HS-5 (cell line): ENCODE measurements at regions not wholly inside any gene's neighbourhood (a gene's known extent, or its start where the extent isn't known, plus 50 kb on each side); places are given as distances from the start of the nearest gene placed in this dataset.

Source experiments
- DNase-seq: peaks from one replicate; pipeline ENCODE4 v3.0.0-alpha.2; 2012; ENCODE audit warnings: low read depth

DNA sequence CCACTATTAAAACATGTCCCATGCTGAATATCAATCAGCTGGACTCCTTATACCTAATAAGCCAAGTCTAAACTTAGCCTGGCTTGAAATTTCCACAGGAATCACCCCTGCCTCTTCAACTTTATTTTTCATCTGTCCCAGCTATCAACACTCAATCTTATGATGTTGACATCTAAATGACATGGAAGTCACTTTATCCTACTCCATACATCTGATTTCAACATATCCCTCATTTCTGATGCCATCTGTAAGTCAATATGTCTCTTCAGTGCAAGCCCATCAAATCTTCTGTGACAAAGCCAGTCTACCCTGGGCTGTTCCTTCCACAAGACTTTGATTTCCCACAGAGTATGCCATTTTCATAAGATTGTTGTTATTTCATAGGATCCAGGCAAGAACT is 143.6 kb upstream of the SEMA6D start:
- no peak for DNase-seq

DNA sequence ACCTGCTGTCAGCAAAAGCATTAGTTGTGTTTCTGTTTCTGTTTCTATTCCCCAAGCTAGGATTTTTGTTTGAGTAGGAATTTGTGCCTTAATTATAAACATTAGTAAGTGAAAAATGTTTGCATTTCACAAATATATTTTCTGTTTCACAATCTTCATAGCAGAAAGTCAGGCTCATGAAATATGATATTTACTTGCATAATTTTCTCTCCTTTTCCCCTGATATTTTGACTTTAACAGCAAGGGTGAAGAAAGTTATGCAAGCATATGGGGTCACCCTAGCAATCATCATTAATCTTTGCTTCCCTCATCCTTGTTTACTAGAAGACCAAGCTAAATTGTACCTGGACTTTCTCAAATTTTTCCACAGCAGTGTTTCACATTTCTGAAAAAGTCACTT is 140.3 kb upstream of the SEMA6D start:
- no peak for DNase-seq

DNA sequence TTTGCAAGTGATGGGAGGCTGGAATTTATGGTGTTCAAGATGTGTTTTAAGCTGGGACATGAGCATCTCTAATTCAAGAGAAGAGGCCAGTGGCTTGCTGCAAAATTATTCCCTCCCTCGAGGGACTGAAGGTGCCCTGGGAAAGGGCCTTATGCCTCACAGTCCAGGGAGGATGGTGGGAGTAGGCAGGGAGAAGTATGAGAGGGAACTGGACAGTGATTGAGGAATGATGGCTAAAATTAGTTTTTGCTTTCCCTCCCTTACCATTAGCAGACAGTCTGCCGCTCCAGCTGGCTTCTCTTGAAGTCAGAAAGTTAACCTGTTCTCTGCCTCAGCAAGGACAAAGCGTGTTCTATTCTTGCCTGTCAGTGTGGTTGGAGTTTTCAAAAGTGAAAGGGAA is 139.8 kb upstream of the SEMA6D start:
- DNase-seq: no peak

DNA sequence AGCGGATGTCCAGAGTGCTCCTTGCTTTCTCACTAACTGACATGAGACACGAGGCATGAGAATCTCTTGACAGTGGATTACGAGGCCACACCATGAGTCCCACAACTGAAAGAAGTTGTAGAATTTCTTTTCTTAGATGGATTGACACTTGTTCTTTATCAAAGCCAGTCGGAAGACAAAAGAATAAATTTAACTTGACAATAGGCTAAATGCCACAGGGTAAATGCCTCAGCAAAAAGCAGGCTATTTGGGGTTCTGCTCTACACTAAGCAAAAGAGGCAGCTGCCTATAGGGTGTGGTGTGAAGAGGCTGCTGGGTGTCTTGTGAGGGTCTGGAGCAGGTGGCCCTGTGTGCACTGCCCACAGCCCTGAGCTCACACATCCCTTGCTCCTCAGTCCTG is 135.1 kb upstream of the SEMA6D start:
- no peak for DNase-seq

DNA sequence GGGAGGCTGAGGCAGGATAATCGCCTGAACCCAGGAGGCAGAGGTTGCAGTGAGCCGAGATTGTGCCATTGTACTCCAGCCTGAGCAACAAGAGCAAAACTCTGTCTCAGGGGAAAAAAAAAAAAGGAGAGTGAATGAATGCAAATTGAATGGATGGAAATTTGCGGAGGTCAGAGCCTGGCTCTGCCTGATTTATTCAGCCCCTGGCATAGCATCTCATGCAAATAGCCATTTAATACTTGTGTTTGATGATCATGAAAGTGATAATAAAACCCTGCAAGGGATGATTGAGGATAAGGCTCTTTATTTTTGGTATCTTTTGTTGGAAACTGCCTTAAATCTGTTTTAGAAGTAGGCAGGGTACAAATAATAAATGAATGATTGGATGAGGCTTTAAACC is 133.0 kb upstream of the SEMA6D start:
- DNase-seq: no peak

DNA sequence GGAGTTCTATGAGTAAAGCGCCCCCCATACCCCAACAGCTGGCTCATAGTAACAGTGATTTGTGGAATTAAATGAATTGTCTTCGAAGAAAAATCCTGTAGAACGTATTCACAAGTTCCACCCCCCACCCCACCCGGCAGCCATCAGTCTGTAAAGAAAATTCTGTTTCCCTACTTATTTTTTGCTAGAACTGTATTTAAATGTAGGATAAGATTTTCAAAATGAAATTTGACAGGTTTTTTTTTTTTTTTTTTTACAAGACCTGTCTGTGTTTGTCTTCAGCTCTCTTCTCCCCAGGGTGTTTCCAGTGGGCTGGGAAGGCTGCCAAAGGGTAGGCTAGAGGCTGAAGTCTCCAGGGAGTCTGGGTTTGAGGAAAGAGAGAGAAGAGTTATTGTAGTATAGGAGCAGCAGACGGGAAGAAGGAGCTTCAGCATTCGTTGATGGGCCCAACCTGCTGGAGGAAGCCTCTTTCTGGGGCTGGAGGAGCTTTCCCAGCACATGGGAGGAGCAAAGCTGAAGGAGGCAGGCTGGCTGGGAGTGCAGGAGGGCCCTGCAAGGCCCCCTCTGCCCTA is 130.6 kb upstream of the SEMA6D start:
- no peak for DNase-seq

DNA sequence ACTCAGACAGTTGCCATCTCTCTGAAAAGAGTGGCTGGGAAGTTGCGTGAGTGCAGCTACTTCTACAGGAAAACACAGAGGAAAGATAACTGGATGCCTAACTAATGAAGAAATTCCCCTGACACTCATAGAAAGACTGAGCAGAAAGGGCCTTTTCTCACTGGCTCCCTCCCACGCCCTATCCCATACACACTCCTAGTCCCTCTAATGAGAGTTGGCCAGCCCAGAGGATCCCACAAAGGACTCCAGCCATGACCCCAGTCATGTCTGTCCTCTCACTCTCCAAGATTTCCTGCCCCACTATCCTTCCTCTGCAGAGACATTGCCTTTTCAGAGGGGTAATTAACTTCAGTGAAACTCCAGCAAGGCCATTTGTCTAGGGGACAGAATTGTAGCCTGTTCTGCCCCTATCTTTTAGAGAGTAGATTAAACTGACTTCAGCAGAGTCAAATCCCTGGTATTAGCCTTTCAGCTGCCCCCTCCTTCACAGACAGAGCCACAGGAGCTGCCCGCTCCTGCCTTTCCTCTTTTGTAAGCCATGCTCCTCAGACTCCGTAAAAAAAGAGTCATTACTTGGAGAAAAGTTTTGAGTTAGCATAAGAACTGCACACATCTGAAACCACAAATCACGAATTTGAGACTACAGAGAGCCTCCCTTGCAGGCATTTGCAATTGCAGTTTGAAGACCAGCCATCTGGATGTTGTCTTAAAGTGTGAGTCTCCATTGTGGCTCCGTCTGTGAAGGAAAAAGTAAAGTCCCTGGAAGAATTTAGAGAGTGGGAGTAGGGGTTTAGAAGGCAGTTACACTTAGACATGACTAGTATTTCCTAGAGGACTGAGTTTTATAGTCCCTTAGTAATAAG is 129.1 kb upstream of the SEMA6D start:
- no peak for DNase-seq

DNA sequence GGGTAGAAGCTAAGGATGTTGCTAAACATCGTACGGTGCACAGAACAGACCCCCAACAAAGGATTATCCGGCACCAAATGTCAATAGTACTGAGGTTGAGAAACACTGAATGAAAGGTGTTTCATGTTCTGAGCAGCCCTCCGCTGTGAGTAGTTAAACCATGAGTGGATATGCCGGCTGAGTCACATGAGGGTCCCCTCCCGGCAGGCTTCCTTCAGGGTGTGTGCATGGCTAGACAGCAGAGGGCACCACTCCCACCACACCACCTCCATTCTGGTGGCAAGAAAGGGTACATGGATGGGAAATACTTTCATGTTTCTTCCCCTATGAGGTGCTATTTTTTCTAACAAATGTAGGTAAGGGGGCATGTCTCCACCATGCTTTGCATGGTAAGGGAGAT is 128.3 kb upstream of the SEMA6D start:
- no peak for DNase-seq

DNA sequence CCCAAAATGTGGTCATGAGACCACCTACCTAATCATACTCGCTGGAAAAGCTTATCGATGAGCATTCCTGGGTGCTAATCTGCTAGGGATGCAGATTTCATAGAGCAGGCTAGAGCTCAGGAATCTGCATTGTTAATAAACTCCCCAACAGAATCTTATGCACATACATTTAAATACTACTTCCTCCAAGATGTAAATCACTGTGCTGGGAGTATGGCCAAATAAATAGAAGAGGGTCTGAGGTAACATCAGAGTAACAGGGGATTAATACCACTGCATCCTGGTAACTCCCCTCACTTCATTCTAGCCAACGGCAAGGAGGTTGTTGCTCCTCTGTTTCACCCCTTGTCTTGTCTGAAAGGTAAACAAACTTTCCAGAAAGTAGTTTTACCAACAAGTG is 118.3 kb upstream of the SEMA6D start:
- DNase-seq: no peak

DNA sequence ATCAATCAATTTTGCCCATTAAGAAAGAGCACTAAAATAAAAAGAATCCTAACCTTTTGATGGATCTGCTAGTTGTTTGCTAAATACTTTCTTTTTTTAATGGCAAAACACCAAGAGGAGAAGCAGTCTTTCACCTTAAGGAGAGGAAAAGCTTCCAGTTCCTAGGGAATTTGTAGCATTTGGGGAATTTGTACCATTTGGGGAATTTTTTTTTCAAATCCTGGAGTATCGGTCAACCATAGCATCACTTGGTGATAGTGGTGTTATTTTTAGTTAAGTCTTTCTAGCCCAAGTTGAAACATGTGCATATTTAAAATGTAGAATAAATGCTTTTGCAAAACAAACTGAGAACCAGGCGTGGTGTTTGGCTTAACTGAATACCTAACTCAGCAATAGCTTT is 117.5 kb upstream of the SEMA6D start:
- DNase-seq: no peak

DNA sequence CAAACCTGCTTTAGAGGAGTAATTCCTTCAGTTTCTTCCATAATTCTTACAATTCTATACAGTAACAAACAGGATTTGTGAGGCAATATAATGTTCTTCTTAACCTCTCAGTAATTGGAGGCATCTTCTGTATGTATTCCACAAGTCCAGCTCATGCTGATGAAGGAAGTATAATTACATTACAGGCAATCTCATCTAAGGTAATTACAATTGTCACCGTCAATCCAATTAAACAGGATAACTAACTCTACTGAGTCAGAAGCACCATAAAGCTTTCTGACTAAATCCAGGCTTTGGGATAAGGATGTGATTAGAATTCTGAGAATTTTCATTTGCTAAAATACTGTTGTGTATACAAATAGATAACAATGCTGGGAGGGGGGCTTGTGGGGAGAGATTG is 115.2 kb upstream of the SEMA6D start:
- DNase-seq: no peak

DNA sequence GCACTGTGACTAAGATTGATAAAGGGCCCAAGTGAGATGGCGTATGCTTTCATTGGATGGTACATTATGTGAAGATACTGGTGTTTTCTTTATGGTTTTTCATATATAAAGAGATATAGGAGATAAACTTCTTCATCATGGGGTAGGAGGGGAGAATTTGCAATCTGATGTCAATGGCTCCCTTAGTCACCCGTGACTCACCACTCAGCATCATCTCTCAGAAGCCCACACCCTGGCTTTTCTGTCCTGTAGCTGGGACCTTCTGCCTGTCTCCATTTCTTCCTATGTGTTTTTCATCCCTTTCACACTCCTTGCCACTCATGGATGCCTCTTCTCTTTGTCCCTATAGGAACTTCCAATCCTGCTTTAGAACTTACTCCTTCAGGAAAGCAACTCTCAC is 114.3 kb upstream of the SEMA6D start:
- peak; percentile 22 for DNase-seq

DNA sequence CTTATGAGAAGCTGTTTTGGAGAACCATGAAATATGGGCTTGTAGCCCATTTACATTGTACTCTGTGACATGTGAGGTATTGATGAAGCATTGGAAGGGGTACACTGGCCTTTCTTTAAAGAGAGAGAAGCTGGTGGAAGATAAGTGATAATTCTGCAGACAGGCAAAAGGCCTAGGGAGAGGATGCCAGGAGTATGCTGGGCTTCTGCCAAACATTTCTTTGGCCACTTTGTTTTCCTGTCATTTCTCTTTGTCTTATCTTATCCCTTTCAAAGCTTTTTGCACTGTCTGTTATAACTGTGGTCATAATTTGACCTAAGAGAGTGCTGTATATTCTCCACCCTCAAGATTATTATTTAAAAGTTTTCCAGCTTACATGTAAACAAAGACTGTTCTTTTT is 109.6 kb upstream of the SEMA6D start:
- DNase-seq: no peak

DNA sequence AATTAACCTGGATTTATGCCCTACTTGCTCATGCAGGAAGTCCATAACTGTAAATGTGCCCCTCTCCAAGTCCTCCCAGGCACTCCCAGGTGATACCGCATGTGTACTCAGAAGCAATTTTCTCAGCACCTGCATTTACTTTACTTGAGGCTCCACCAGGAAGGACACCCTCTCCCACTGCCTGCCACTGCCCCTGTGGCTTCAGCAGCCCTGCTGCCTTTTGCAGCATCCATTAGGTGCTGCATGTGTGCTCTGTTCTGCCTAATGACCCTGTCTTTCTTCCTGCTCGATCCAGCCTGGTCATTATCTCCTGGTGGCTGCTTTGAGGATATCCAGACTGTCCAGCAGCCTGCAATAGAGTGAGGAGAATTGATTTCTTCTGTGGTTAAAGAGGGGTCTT is 107.6 kb upstream of the SEMA6D start:
- no peak for DNase-seq

DNA sequence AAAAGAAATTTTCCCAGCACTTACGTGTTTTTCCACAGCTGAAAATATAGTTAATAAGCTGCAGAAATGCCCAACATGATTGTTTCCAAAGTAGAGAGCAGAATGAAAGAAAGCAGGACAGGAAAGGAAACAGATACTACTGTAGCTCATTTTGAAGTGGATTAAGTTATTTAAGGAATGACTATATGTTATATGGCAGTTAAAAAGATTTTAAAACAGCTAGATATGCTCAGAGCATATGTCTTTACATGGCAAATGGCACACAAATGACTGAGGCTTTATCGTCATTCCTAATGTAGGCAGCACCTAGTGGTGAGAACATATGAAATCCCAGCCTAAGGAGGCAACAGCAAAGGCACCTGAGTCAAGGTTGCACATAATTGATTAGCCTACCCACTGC is 106.6 kb upstream of the SEMA6D start:
- no peak for DNase-seq

DNA sequence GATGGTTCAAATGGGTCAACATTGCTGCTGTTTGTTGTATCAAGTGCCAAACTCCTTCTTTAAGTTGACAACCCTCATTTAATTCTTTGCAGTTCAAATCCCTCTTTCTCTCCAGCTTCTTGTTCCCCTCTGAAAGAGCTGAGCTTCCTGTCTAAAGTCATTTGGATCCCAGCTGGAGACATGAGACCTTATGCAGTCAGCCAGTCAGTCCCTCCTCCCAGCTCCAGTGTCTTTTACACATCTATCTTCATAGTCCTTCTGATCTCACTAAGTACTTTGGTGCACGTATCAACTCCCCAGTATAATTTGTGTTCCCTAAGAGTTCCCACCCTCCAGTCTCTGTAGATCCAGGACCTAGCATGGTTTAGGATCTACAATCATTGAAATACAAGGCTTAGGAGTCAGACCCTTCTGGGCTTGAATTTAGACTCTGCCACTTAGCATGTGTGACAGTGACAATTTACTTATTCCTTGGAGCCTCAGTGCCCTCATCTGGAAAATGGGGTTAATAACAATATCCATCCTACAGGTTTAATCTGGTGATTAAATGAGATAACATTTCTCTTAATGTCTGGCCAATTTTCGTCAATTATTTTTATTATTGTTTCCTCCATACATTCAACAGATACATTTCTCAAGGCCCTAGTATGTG is 102.8 kb upstream of the SEMA6D start:
- no peak for DNase-seq

DNA sequence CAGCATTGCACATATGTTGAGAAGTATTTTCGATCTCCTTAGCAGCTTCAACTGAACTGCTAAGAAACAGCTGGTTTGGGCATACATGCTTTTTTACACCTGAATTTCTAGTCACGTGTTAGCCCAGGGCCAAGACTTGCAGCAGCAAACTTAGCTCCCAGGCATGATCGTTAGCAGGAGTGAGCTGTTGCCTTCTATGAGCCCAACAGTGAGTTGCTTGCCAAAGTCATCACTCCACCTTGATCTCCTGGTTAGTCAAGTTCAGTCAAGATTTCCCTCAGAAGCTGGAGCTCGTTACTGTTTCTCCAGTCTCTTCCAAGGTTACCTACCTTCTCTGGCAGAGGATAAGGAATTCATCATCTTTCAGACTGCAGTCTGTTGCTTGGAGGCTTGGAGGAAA is 100.4 kb upstream of the SEMA6D start:
- no peak for DNase-seq

DNA sequence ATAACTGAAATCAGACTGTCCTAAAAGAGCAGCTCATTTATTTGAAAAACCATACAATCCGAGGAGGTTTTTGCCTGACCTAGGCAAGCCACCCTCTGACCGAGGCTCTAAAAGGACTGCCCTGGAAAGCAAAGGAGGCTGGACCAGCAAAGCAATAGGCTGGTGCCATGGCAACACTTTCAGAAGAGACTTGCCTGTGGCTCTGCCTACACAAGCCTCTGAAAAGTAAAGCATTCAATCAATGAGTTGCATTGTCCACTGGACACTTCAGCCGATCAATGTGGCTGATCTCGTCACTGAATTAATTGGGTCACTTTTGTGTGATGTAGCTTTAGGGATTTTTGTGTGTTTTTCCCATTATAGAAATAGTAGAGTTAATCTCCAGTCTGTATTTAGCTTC is 99.1 kb upstream of the SEMA6D start:
- no peak for DNase-seq

DNA sequence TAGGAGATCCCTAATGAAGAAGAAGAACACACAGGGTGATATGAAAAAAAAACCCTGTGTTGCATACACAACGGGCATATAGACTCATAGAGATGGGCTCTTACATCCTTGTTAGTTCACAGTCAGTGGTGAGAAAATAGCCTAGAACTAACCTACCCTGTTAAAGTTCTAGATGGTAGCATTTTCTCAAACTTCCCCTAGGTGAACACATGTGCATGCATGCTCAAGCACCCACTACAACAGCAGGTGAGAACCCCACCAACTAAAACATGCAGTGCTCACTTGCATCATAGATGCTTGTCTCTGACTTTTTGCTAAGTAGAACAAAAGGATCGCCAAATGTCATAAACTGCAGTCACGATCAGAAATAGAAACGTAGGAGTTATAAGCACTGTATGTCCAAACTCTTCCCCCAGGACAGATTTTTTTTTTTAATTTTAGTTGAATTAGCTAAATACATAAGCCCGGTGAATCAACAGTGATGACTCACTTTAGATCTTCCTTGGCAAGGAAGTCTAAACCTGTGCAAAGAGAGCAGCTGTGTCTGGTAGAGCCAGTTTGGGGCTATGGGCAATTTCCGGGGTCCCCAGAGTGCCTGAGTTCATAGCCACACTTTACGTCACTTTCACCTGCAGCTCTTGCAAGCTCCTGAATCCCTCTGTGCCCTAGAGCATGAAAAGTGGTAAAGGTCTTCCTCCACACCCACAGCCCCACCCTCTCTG is 96.2 kb upstream of the SEMA6D start:
- DNase-seq: peak; percentile 28

DNA sequence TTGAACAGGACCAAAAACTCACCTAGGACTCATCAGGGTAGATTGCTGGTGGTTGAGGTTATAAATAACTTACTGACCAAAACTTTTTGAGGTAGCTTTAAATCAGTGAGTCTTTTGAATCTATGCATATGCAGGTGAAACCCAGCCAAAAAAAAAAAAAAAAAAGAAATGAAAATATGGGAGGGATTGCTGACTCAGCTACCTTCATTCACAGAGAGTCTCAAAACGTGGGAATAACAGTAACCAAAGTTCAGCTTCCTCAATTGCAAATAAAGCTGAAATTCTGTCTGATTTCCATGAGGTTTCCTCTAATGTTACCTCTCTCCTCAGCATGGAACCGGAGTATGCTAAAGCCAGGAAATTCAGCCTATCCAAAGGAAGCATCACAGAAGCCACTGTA is 95.2 kb upstream of the SEMA6D start:
- no peak for DNase-seq

DNA sequence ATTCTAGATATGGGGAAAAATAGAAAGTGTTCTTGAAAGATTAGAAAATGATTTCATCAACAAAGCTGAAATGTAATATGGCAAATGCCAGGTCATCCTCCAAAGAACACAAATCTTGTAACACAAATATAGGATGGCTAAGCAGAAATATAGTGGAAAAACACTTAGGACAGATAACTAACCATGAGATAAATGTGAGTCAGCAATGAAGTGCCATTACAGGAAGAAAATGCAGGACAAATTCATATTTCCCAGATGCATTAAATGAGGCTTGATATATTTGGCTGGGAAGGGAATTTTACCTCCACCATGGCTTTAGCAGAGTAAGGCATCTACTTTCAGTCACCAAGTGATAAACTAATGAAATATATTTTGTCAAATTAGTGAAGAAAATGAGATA is 92.8 kb upstream of the SEMA6D start:
- no peak for DNase-seq

DNA sequence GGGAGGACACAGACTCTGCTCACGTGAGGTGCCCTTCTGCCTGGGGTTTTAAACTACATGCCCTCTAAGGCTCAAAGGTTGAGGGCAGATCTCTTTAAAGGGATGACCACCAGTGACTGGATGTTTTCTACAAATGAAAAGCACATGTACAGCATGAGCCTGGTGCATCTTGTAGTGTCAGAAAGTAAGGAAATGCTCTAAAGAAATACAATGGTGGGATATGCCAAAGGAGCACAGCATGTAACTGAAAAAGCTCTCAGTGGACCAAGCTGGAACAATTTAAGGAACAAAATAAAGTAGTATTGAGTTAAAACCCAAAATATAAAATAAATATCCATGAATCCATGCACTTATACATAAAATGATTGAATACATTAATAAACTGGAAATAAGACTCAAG is 78.3 kb upstream of the SEMA6D start:
- no peak for DNase-seq

DNA sequence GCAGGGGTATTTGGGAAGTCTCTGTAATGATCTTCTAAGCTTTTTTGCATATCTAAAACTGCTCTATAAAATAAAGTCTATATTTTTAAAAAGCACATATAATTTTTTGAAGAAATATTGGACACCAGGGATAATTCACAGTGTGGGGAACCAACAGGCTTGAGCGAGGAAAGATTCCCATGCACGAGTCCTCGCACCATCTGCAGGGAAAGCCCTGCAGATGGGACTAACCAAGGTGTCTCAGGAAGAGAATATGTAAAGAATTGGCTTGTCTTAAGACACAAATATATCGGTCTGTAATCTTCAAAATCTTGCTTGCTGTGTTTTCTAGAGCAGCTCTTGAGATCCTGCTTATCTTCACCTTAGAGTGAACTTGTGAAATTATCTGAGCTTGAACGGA is 77.2 kb upstream of the SEMA6D start:
- no peak for DNase-seq
